A673 (cell line): ENCODE measurements at regions not wholly inside any gene's neighbourhood (a gene's known extent, or its start where the extent isn't known, plus 50 kb on each side); places are given as distances from the start of the nearest gene placed in this dataset.

Experiments
- BruUV-seq: library from RNA; stranded (reverse); fragments of 400-500 nt; replicated peaks from 2 replicates; lab custom pipeline; 2021; lab: Mats Ljungman, UMichigan
- CTCF ChIA-PET: fragments of 300-600 bp; sonication (Branson Sonifier 250); formaldehyde crosslinking; loops from one replicate; lab custom pipeline; 2022; ENCODE audit warnings: antibody characterized with exemption; lab: Charles Lee
- POLR2A ChIA-PET: fragments of 300-600 bp; sonication (Branson Sonifier 250); formaldehyde crosslinking; loops from one replicate; lab custom pipeline; 2022; ENCODE audit warnings: antibody characterized with exemption; ENCODE audit not compliant: low non-redundant PET; lab: Charles Lee
- DNase-seq: peaks from one replicate; pipeline ENCODE4 v3.0.0-alpha.2; 2015; ENCODE audit warnings: low spot score
- H3K27ac ChIP-seq: fragments of 200-600 bp; sonication (generic); 2 replicates; pipeline ENCODE4 v1.5.1; 2016; ENCODE audit warnings: mixed run types, low read depth, mild to moderate bottlenecking, mixed read lengths, antibody characterized with exemption, low read length; ENCODE audit not compliant: poor library complexity, severe bottlenecking
- H3K27me3 ChIP-seq: fragments of 200-600 bp; sonication (generic); replicated peaks from 2 replicates; pipeline ENCODE4 v1.6.1; 2017; ENCODE audit warnings: mixed run types, low read depth, mild to moderate bottlenecking, mixed read lengths, antibody characterized with exemption, low read length; ENCODE audit not compliant: insufficient read depth, poor library complexity
- H3K36me3 ChIP-seq: fragments of 200-600 bp; sonication (generic); 2 replicates; pipeline ENCODE4 v1.6.1; 2016; ENCODE audit warnings: mixed run types, mild to moderate bottlenecking, mixed read lengths, antibody characterized with exemption, low read length; ENCODE audit not compliant: insufficient read depth, poor library complexity, severe bottlenecking
- H3K4me1 ChIP-seq: fragments of 200-600 bp; sonication (generic); 2 replicates; pipeline ENCODE4 v1.6.1; 2017; ENCODE audit warnings: mixed run types, mild to moderate bottlenecking, mixed read lengths, antibody characterized with exemption, low read length; ENCODE audit not compliant: insufficient read depth, poor library complexity, severe bottlenecking
- H3K4me3 ChIP-seq: fragments of 200-600 bp; sonication (generic); 2 replicates; pipeline ENCODE4 v1.5.1; 2016; ENCODE audit warnings: low read depth, mixed run types, mild to moderate bottlenecking, mixed read lengths, low read length; ENCODE audit not compliant: poor library complexity, severe bottlenecking
- H3K9me3 ChIP-seq: fragments of 200-600 bp; sonication (generic); 2 replicates; pipeline ENCODE4 v1.6.1; 2016; ENCODE audit warnings: mixed run types, low read depth, mild to moderate bottlenecking, mixed read lengths, antibody characterized with exemption, low read length; ENCODE audit not compliant: poor library complexity, severe bottlenecking
- EZH2 ChIP-seq: fragments of 200-600 bp; sonication (generic); IDR thresholded peaks from 2 replicates; pipeline ENCODE4 v1.6.1; 2017; ENCODE audit warnings: borderline replicate concordance, low read depth, mild to moderate bottlenecking, mixed read lengths, antibody characterized with exemption, low read length; ENCODE audit not compliant: poor library complexity, severe bottlenecking
- intact Hi-C: fragments of 100-400 bp; cut with micrococcal nuclease; formaldehyde crosslinking; loops from one replicate; pipeline ENCODE4 v1.10.0; 2022; ENCODE audit not compliant: unreplicated experiment
- TF ChIP-seq, protein P1 (sequence below): fragments of 300-800, 200-600 bp; sonication (generic); conservative IDR thresholded peaks from 2 replicates; pipeline ENCODE4 v1.5.1; 2017; ENCODE audit warnings: low read depth, mild to moderate bottlenecking, antibody characterized with exemption, low read length, moderate library complexity, mixed read lengths

DNA sequence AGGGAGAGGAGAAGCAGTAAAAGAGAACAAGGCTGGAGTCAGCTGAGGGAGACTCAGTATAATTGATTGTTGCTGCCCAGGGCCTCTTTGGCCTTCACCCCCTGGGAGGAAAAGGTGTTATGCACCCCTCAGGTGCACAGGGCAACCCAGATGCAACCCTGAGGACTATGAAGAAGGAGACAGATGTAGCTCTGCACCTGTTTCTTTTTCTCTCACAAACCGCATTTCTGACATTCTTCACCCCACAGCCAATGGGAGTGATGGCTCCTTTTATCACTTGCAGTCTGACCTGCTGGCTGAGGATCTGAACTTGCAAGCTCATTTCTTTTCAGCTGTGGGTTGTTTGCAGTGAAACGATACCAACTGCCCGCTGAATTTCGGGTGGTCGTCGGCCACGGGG lies 64.1 kb upstream of the F13A1 start:
- DNase-seq, result no peak
- CTCF ChIA-PET, result no interaction called here
- intact Hi-C loops, result no loop called here
- no peaks in the 10 kb centered on the region for H3K27me3 ChIP-seq
- no peak overlapping the region for H3K4me3 ChIP-seq
- no peaks in the 10 kb centered on the region for H3K9me3 ChIP-seq
- POLR2A ChIA-PET, result no interaction called here
- H3K36me3 ChIP-seq, result no peaks in the 10 kb centered on the region
- no TSS peak for BruUV-seq
- H3K27ac ChIP-seq, result no peak overlapping the region
- no peak for TF ChIP-seq EZH2
- TF ChIP-seq, protein P1, sequence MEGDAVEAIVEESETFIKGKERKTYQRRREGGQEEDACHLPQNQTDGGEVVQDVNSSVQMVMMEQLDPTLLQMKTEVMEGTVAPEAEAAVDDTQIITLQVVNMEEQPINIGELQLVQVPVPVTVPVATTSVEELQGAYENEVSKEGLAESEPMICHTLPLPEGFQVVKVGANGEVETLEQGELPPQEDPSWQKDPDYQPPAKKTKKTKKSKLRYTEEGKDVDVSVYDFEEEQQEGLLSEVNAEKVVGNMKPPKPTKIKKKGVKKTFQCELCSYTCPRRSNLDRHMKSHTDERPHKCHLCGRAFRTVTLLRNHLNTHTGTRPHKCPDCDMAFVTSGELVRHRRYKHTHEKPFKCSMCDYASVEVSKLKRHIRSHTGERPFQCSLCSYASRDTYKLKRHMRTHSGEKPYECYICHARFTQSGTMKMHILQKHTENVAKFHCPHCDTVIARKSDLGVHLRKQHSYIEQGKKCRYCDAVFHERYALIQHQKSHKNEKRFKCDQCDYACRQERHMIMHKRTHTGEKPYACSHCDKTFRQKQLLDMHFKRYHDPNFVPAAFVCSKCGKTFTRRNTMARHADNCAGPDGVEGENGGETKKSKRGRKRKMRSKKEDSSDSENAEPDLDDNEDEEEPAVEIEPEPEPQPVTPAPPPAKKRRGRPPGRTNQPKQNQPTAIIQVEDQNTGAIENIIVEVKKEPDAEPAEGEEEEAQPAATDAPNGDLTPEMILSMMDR, result no peak
- H3K4me1 ChIP-seq, result peaks cover 19% of the 10 kb centered on the region

DNA sequence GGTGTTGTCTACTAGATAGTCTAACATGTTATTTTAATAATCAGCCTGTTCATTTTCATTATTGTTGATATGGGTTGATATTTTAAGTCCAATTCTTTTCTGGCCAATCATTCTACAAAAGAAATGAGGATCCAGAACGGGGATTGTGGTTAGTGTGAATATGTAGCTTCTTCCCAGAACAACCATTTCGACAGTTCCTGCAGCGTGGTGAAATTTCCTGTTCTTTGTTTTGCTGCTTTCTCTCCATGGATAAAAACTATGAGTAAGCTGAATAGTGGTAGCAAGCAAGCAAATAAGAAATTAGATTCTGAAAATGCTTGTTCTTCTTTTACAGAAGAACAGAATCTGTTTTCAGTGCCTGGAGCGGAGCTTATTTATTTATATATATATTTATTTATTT lies 65.5 kb upstream of the F13A1 start:
- intact Hi-C loops, result no loop called here
- no TSS peak for BruUV-seq
- DNase-seq, result peak; percentile 82
- H3K36me3 ChIP-seq, result no peaks in the 10 kb centered on the region
- H3K4me1 ChIP-seq, result peaks cover 14% of the 10 kb centered on the region
- CTCF ChIA-PET, result no interaction called here
- no peaks in the 10 kb centered on the region for H3K27me3 ChIP-seq
- peak overlapping the region; percentile 74 for H3K27ac ChIP-seq
- TF ChIP-seq, protein P1, result no peak
- TF ChIP-seq EZH2, result no peak
- no peak overlapping the region for H3K4me3 ChIP-seq
- POLR2A ChIA-PET, result no interaction called here
- no peaks in the 10 kb centered on the region for H3K9me3 ChIP-seq

DNA sequence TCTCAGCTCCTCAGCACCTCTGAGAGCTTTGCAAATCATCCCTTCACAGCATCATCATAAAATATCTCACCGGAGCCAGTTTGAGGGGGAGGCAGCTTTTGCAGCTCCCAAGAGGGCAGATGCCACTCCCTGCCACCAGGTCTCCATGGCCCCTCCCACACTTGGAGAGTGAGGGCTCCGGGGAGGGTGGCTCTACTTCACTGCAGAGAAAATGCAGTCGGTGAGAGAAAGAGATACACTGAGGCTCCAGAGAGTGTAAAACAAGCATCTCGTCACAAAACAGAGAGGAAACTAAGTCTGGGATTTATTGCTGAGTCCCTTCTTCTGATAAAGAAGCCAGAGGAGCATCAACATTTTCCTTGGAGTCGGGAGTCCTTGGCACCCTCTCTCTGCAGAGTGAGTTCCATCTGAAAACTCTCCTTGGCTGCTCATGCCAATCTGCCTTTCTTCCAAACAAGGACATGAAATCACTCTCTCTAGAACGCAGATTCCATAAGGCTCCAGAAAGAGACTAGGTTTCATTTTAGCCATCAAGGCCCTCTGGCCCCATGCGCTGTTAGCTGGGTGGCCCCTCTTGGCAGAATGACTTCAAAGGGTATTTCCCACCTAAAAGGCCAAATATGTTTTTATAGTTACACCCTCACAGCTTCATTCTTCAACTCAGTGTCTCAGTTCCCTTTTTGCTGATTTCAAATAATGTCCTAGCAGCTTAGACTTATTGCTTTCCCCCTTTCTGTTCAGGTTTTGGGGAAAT lies 70.6 kb upstream of the F13A1 start:
- no TSS peak for BruUV-seq

More for the DNA sequence above, 70.6 kb upstream of the F13A1 start:
- TF ChIP-seq, protein P1, result no peak
- no peak for TF ChIP-seq EZH2
- no peaks in the 10 kb centered on the region for H3K27me3 ChIP-seq
- ChIA-PET POLR2A (no interaction called here), CTCF (no interaction called here)
- H3K27ac ChIP-seq, result no peak overlapping the region
- H3K9me3 ChIP-seq, result no peaks in the 10 kb centered on the region
- intact Hi-C loops, result no loop called here
- no peaks in the 10 kb centered on the region for H3K36me3 ChIP-seq
- H3K4me3 ChIP-seq, result no peak overlapping the region
- no peak for DNase-seq
- H3K4me1 ChIP-seq, result peaks cover 7% of the 10 kb centered on the region
